Astrocyte (in vitro differentiated cells and primary cell): ENCODE measurements at regions not wholly inside any gene's neighbourhood (a gene's known extent, or its start where the extent isn't known, plus 50 kb on each side); places are given as distances from the start of the nearest gene placed in this dataset.

ENCODE experiments used
- DNase-seq: peaks from one replicate; pipeline ENCODE4 v3.0.0-alpha.2; 2010; ENCODE audit warnings: low read depth
- FAIRE-seq: peaks from 2 replicates; lab custom pipeline; 2011; peaks lifted over from hg19 to GRCh38; lab: Jason Lieb, UNC
- H2AFZ ChIP-seq: 2 replicates; pipeline ENCODE4 v1.6.0; 2012; ENCODE audit warnings: low read depth, low read length, inconsistent platforms
- H3K27ac ChIP-seq: 2 replicates; pipeline ENCODE4 v1.5.1; 2011; ENCODE audit warnings: low read depth, low read length, inconsistent platforms
- H3K27me3 ChIP-seq: 2 replicates; pipeline ENCODE4 v1.6.0; 2011; ENCODE audit warnings: low read length, inconsistent platforms; ENCODE audit not compliant: insufficient read depth
- H3K36me3 ChIP-seq: 2 replicates; pipeline ENCODE4 v1.5.1; 2011; ENCODE audit warnings: low read length, inconsistent platforms; ENCODE audit not compliant: insufficient read depth
- H3K4me1 ChIP-seq: 2 replicates; pipeline ENCODE4 v1.5.1; 2011; ENCODE audit warnings: low read length, inconsistent platforms; ENCODE audit not compliant: insufficient read depth
- H3K4me2 ChIP-seq: 2 replicates; pipeline ENCODE4 v1.6.0; 2012; ENCODE audit warnings: low read length, inconsistent platforms
- H3K4me3 ChIP-seq: 2 replicates; pipeline ENCODE4 v1.5.1; 2011; ENCODE audit warnings: low read depth, mild to moderate bottlenecking, low read length, inconsistent platforms; ENCODE audit not compliant: insufficient read depth
- H3K79me2 ChIP-seq: 2 replicates; pipeline ENCODE4 v1.6.0; 2012; ENCODE audit warnings: mild to moderate bottlenecking, low read length, inconsistent platforms; ENCODE audit not compliant: insufficient read depth
- H3K9ac ChIP-seq: 2 replicates; pipeline ENCODE4 v1.6.0; 2012; ENCODE audit warnings: mild to moderate bottlenecking, low read length, inconsistent platforms
- H3K9me3 ChIP-seq: 2 replicates; pipeline ENCODE4 v1.5.1; 2012; ENCODE audit warnings: low read depth, mild to moderate bottlenecking, low read length, inconsistent platforms; ENCODE audit not compliant: insufficient read depth
- H4K20me1 ChIP-seq: 2 replicates; pipeline ENCODE4 v1.6.0; 2012; ENCODE audit warnings: low read length, inconsistent platforms; ENCODE audit not compliant: insufficient read depth
- H3K27ac Mint-ChIP-seq: one replicate; pipeline ENCODE4 v1.8.0; 2021; ENCODE audit warnings: mild to moderate bottlenecking, mixed read lengths; ENCODE audit not compliant: unreplicated experiment
- H3K27me3 Mint-ChIP-seq: one replicate; pipeline ENCODE4 v1.8.0; 2021; ENCODE audit warnings: low read depth, mixed read lengths; ENCODE audit not compliant: unreplicated experiment
- H3K36me3 Mint-ChIP-seq: one replicate; pipeline ENCODE4 v1.8.0; 2021; ENCODE audit warnings: low read depth, mixed read lengths; ENCODE audit not compliant: unreplicated experiment
- H3K4me1 Mint-ChIP-seq: one replicate; pipeline ENCODE4 v1.8.0; 2021; ENCODE audit warnings: low read depth, mixed read lengths; ENCODE audit not compliant: unreplicated experiment
- H3K4me3 Mint-ChIP-seq: one replicate; pipeline ENCODE4 v1.8.0; 2021; ENCODE audit warnings: mild to moderate bottlenecking, moderate library complexity, mixed read lengths; ENCODE audit not compliant: unreplicated experiment
- H3K9me3 Mint-ChIP-seq: one replicate; pipeline ENCODE4 v1.8.0; 2021; ENCODE audit warnings: mild to moderate bottlenecking, mixed read lengths; ENCODE audit not compliant: unreplicated experiment
- EZH2 ChIP-seq: IDR thresholded peaks from 2 replicates; pipeline ENCODE4 v1.6.1; 2012; ENCODE audit warnings: mild to moderate bottlenecking, low read length, inconsistent platforms; ENCODE audit not compliant: insufficient read depth
- TF ChIP-seq, protein P1 (sequence below): IDR thresholded peaks from 2 replicates; pipeline ENCODE4 v1.5.1; 2011; ENCODE audit warnings: low read depth, mild to moderate bottlenecking, inconsistent platforms, low read length, moderate library complexity; ENCODE audit not compliant: insufficient read depth

DNA sequence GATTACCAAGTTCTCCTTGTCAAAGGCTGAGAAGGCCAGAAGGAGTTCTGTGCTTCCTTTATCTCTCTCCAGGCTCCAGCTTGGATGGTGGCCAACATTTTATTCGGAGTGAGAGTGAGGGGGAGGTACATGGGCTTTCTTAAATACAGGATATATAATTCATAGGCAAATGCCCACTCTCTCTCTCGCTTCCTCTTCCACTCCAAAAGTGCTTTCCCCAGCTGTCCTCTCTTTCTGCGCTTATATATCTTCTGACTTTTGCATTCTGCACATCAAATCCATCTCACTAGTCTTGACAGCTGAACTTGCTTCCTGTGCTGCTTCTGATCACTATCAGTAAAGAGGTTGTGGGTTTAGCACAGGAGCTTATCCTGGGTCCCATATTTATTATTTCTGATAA is 125.4 kb upstream of the ARHGAP20 start:
- Mint-ChIP-seq H3K4me3 (no peak overlapping the region), H3K27ac (no peak overlapping the region), H3K4me1 (no peaks in the 10 kb centered on the region), H3K36me3 (no peaks in the 10 kb centered on the region), H3K27me3 (peaks cover 5% of the 10 kb centered on the region), H3K9me3 (peaks cover 2% of the 10 kb centered on the region)
- Histone ChIP-seq H3K9me3 (no peaks in the 10 kb centered on the region), H3K4me1 (peaks cover 12% of the 10 kb centered on the region), H3K9ac (no peak overlapping the region), H3K36me3 (no peaks in the 10 kb centered on the region), H2AFZ (no peak overlapping the region), H3K79me2 (no peaks in the 10 kb centered on the region), H3K27me3 (no peaks in the 10 kb centered on the region), H4K20me1 (no peaks in the 10 kb centered on the region), H3K4me3 (no peak overlapping the region), H3K27ac (no peak overlapping the region), H3K4me2 (no peak overlapping the region)
- TF ChIP-seq, protein P1, sequence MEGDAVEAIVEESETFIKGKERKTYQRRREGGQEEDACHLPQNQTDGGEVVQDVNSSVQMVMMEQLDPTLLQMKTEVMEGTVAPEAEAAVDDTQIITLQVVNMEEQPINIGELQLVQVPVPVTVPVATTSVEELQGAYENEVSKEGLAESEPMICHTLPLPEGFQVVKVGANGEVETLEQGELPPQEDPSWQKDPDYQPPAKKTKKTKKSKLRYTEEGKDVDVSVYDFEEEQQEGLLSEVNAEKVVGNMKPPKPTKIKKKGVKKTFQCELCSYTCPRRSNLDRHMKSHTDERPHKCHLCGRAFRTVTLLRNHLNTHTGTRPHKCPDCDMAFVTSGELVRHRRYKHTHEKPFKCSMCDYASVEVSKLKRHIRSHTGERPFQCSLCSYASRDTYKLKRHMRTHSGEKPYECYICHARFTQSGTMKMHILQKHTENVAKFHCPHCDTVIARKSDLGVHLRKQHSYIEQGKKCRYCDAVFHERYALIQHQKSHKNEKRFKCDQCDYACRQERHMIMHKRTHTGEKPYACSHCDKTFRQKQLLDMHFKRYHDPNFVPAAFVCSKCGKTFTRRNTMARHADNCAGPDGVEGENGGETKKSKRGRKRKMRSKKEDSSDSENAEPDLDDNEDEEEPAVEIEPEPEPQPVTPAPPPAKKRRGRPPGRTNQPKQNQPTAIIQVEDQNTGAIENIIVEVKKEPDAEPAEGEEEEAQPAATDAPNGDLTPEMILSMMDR: no peak
- no peak for TF ChIP-seq EZH2
- DNase-seq: no peak
- no peak for FAIRE-seq

DNA sequence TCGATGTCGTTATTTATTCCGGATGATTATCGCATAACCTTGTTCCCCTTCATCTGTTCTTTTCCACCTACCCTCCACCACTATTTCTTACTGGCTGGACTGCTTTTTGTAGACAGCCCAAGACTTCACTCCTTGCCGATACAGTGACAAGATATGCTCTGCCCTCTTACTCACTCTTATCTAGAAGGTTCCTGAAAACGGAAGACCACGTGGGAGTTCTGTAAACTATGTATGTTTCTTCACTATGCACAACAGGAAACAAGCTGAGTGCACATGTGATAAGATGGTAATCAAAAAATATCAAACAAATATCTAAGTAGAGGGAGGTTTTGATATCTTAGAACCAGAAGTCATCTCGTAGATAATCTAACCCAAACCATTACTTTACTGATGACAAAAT is 122.9 kb upstream of the ARHGAP20 start:
- Histone ChIP-seq H3K36me3 (no peaks in the 10 kb centered on the region), H3K27me3 (no peaks in the 10 kb centered on the region), H3K79me2 (no peaks in the 10 kb centered on the region), H3K9ac (no peak overlapping the region), H4K20me1 (no peaks in the 10 kb centered on the region), H3K4me2 (no peak overlapping the region), H3K9me3 (no peaks in the 10 kb centered on the region), H2AFZ (no peak overlapping the region), H3K4me3 (no peak overlapping the region), H3K27ac (no peak overlapping the region), H3K4me1 (peaks cover 15% of the 10 kb centered on the region)
- Mint-ChIP-seq H3K9me3 (peaks cover 2% of the 10 kb centered on the region), H3K27me3 (peaks cover 5% of the 10 kb centered on the region), H3K27ac (no peak overlapping the region), H3K36me3 (no peaks in the 10 kb centered on the region), H3K4me3 (no peak overlapping the region), H3K4me1 (no peaks in the 10 kb centered on the region)
- no peak for TF ChIP-seq EZH2
- TF ChIP-seq, protein P1: no peak
- FAIRE-seq (no peak), DNase-seq (no peak)

DNA sequence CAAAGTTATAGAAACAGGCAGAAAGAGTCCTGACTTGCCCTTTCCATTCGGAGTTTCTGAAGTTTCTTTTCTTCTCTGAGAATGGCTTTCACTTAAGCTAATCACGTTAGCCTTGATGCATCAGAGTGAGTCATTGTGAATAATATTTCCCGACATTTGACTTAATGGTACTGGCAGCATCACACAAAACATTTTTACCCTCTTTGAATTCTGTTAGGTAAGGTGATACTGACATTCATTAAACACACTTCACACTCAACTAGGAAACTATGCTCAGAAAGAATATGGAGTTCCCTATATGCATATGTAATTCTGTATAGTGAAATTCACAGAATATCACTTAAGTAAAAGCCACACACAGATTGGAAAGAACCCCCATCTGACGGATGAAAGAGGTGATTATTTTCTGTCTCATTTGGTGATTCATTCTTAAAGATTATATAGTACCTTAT is 120.8 kb upstream of the ARHGAP20 start:
- Mint-ChIP-seq H3K9me3 (no peaks in the 10 kb centered on the region), H3K27ac (no peak overlapping the region), H3K36me3 (no peaks in the 10 kb centered on the region), H3K4me1 (no peaks in the 10 kb centered on the region), H3K27me3 (no peaks in the 10 kb centered on the region), H3K4me3 (no peak overlapping the region)
- no peak overlapping the region for H3K4me3 ChIP-seq
- H2AFZ ChIP-seq: peak overlapping the region; percentile 26
- TF ChIP-seq, protein P1: no peak
- no peak for TF ChIP-seq EZH2
- H3K9ac ChIP-seq: peak overlapping the region; percentile 45
- no peaks in the 10 kb centered on the region for H3K9me3 ChIP-seq
- H3K4me1 ChIP-seq: peaks cover 15% of the 10 kb centered on the region
- H4K20me1 ChIP-seq: no peaks in the 10 kb centered on the region
- peak overlapping the region; percentile 71 for H3K27ac ChIP-seq
- no peaks in the 10 kb centered on the region for H3K79me2 ChIP-seq
- DNase-seq (peak; percentile 88), FAIRE-seq (peak; percentile 84)
- peak overlapping the region; percentile 66 for H3K4me2 ChIP-seq
- no peaks in the 10 kb centered on the region for H3K27me3 ChIP-seq
- H3K36me3 ChIP-seq: no peaks in the 10 kb centered on the region
